HFFc6 (cell line): ENCODE measurements at regions not wholly inside any gene's neighbourhood (a gene's known extent, or its start where the extent isn't known, plus 50 kb on each side); places are given as distances from the start of the nearest gene placed in this dataset.

Experiments
- DNase-seq: peaks from one replicate; pipeline ENCODE4 v3.0.0-alpha.2; 2018
- H3K27ac Mint-ChIP-seq: 2 replicates; pipeline ENCODE4 v1.8.0; 2020; ENCODE audit warnings: mild to moderate bottlenecking, mixed read lengths
- H3K27me3 Mint-ChIP-seq: 2 replicates; pipeline ENCODE4 v1.8.0; 2021; ENCODE audit warnings: mild to moderate bottlenecking, moderate library complexity, mixed read lengths; ENCODE audit not compliant: insufficient read depth
- H3K36me3 Mint-ChIP-seq: 2 replicates; pipeline ENCODE4 v1.8.0; 2021; ENCODE audit warnings: low read depth, mixed read lengths
- H3K4me1 Mint-ChIP-seq: 2 replicates; pipeline ENCODE4 v1.8.0; 2020; ENCODE audit warnings: low read depth, mixed read lengths
- H3K4me3 Mint-ChIP-seq: 2 replicates; pipeline ENCODE4 v1.8.0; 2020; ENCODE audit warnings: mild to moderate bottlenecking, moderate library complexity, mixed read lengths
- H3K9me3 Mint-ChIP-seq: 2 replicates; pipeline ENCODE4 v1.8.0; 2020; ENCODE audit warnings: mild to moderate bottlenecking, mixed read lengths
- CTCF ChIP-seq: fragments of 200-600 bp; sonication (generic); IDR thresholded peaks from 2 replicates; pipeline ENCODE4 v1.5.0; 2021; ENCODE audit warnings: antibody characterized with exemption, mild to moderate bottlenecking

GRCh38 chr17:5901731-5902130 lies 168.4 kb upstream of the WSCD1 start:
- no peak for DNase-seq
- Mint-ChIP-seq H3K4me1 (no peaks in the 10 kb centered on the region), H3K4me3 (no peak overlapping the region), H3K9me3 (peaks cover 18% of the 10 kb centered on the region; the same call in 1 of the 2 replicates), H3K27ac (no peak overlapping the region), H3K36me3 (no peaks in the 10 kb centered on the region), H3K27me3 (peaks cover 3% of the 10 kb centered on the region; the same call in 1 of the 2 replicates)
- no peak for TF ChIP-seq CTCF

- Mint-ChIP-seq H3K4me3 (no peak overlapping the region), H3K27me3 (peaks cover 3% of the 10 kb centered on the region; the same call in 1 of the 2 replicates), H3K4me1 (no peaks in the 10 kb centered on the region), H3K9me3 (peaks cover 18% of the 10 kb centered on the region; the same call in 1 of the 2 replicates), H3K36me3 (no peaks in the 10 kb centered on the region), H3K27ac (no peak overlapping the region)
- DNase-seq, result no peak
- no peak for TF ChIP-seq CTCF
Observed at GRCh38 chr17:5902181-5903140, 167.7 kb upstream of the WSCD1 start.

- no peak overlapping the region for H3K4me3 Mint-ChIP-seq
Observed at GRCh38 chr17:5911919-5912318, 158.3 kb upstream of the WSCD1 start.

GRCh38 chr17:5913032-5913531 lies 157.1 kb upstream of the WSCD1 start:
- no peak for DNase-seq
- Mint-ChIP-seq H3K9me3 (peaks cover 18% of the 10 kb centered on the region), H3K4me1 (no peaks in the 10 kb centered on the region), H3K27me3 (peaks cover 2% of the 10 kb centered on the region; the same call in 1 of the 2 replicates), H3K4me3 (no peak overlapping the region), H3K27ac (no peak overlapping the region), H3K36me3 (peaks cover 5% of the 10 kb centered on the region; the same call in 1 of the 2 replicates)
- TF ChIP-seq CTCF, result no peak

More at GRCh38 chr17:5911919-5912318, 158.3 kb upstream of the WSCD1 start:
- H3K27me3 Mint-ChIP-seq, result peaks cover 2% of the 10 kb centered on the region; the same call in 1 of the 2 replicates
- H3K36me3 Mint-ChIP-seq, result peaks cover 5% of the 10 kb centered on the region; the same call in 1 of the 2 replicates
- no peak for TF ChIP-seq CTCF
- no peak overlapping the region for H3K27ac Mint-ChIP-seq
- peaks cover 18% of the 10 kb centered on the region for H3K9me3 Mint-ChIP-seq
- no peaks in the 10 kb centered on the region for H3K4me1 Mint-ChIP-seq
- DNase-seq, result no peak

GRCh38 chr17:5913641-5914040 lies 156.5 kb upstream of the WSCD1 start:
- TF ChIP-seq CTCF, result no peak
- peaks cover 5% of the 10 kb centered on the region; the same call in 1 of the 2 replicates for H3K36me3 Mint-ChIP-seq
- no peak overlapping the region for H3K4me3 Mint-ChIP-seq
- H3K27me3 Mint-ChIP-seq, result peaks cover 2% of the 10 kb centered on the region; the same call in 1 of the 2 replicates
- DNase-seq, result no peak
- H3K4me1 Mint-ChIP-seq, result no peaks in the 10 kb centered on the region
- H3K27ac Mint-ChIP-seq, result no peak overlapping the region
- H3K9me3 Mint-ChIP-seq, result peaks cover 18% of the 10 kb centered on the region
